Neural cell (in vitro differentiated cells): ENCODE measurements at regions not wholly inside any gene's neighbourhood (a gene's known extent, or its start where the extent isn't known, plus 50 kb on each side); places are given as distances from the start of the nearest gene placed in this dataset.

ENCODE experiments used
- H2AFZ ChIP-seq: fragments of 200-600, 300-800 bp; sonication (generic), shearing (Covaris generic); 2 replicates; pipeline ENCODE4 v1.6.0; 2014; ENCODE audit warnings: low read depth, mild to moderate bottlenecking, antibody characterized with exemption, low read length, moderate library complexity
- H3F3A ChIP-seq: fragments of 200-600 bp; shearing (Covaris generic); 2 replicates; pipeline ENCODE4 v1.6.1; 2016; ENCODE audit warnings: mild to moderate bottlenecking, moderate library complexity, mixed read lengths, antibody characterized with exemption, low read length; ENCODE audit not compliant: insufficient read depth, poor library complexity, severe bottlenecking
- H3K27ac ChIP-seq: fragments of 200-600, 300-800 bp; sonication (generic), shearing (Covaris generic); 2 replicates; pipeline ENCODE4 v1.5.1; 2014; ENCODE audit warnings: mild to moderate bottlenecking, low read length, moderate library complexity
- H3K27me3 ChIP-seq: fragments of 300-800, 200-600 bp; sonication (generic), shearing (Covaris generic); 2 replicates; pipeline ENCODE4 v1.6.0; 2014; ENCODE audit warnings: mild to moderate bottlenecking, low read depth, low read length, moderate library complexity; ENCODE audit not compliant: insufficient read depth
- H3K36me3 ChIP-seq: fragments of 300-800, 200-600 bp; sonication (generic), shearing (Covaris generic); 2 replicates; pipeline ENCODE4 v1.5.1; 2014; ENCODE audit warnings: mild to moderate bottlenecking, antibody characterized with exemption, low read length, moderate library complexity; ENCODE audit not compliant: insufficient read depth
- H3K4me2 ChIP-seq: fragments of 300-800, 200-600 bp; sonication (generic), shearing (Covaris generic); 2 replicates; pipeline ENCODE4 v1.6.0; 2014; ENCODE audit warnings: mild to moderate bottlenecking, low read length
- H3K4me3 ChIP-seq: fragments of 300-800, 200-600 bp; sonication (generic), shearing (Covaris generic); 2 replicates; pipeline ENCODE4 v1.5.1; 2014; ENCODE audit warnings: mild to moderate bottlenecking, low read length, moderate library complexity
- H3K79me2 ChIP-seq: fragments of 200-600 bp; shearing (Covaris generic); replicated peaks from 2 replicates; pipeline ENCODE4 v1.6.0; 2014; ENCODE audit warnings: mild to moderate bottlenecking, low read length, moderate library complexity; ENCODE audit not compliant: insufficient read depth
- H3K9ac ChIP-seq: fragments of 300-800, 200-600 bp; sonication (generic), shearing (Covaris generic); 2 replicates; pipeline ENCODE4 v1.6.1; 2016; ENCODE audit warnings: mild to moderate bottlenecking, low read length, mixed read lengths
- H3K9me2 ChIP-seq: fragments of 200-600 bp; shearing (Covaris generic); 2 replicates; pipeline ENCODE4 v1.6.1; 2016; ENCODE audit warnings: mild to moderate bottlenecking, low read length, mixed read lengths; ENCODE audit not compliant: insufficient read depth
- H3K9me3 ChIP-seq: fragments of 200-600, 300-800 bp; sonication (generic), shearing (Covaris generic); 2 replicates; pipeline ENCODE4 v1.6.1; 2016; ENCODE audit warnings: mild to moderate bottlenecking, mixed run types, low read length, moderate library complexity, mixed read lengths
- H4K20me1 ChIP-seq: fragments of 200-600 bp; shearing (Covaris generic); 2 replicates; pipeline ENCODE4 v1.6.1; 2016; ENCODE audit warnings: mild to moderate bottlenecking, mixed run types; ENCODE audit not compliant: insufficient read depth
- EP300 ChIP-seq: fragments of 450-650 bp; conservative IDR thresholded peaks from 2 replicates; pipeline ENCODE4 v1.6.1; 2014; ENCODE audit warnings: antibody characterized with exemption, mild to moderate bottlenecking, moderate library complexity; ENCODE audit not compliant: poor library complexity, severe bottlenecking
- EZH2 ChIP-seq: fragments of 200-600, 300-800 bp; shearing (Covaris generic), sonication (generic); IDR thresholded peaks from 2 replicates; pipeline ENCODE4 v1.6.1; 2014; ENCODE audit warnings: antibody characterized with exemption, low read length, borderline replicate concordance, mild to moderate bottlenecking; ENCODE audit not compliant: insufficient read depth, poor library complexity, severe bottlenecking
- MXI1 ChIP-seq: fragments of 450-650 bp; conservative IDR thresholded peaks from 2 replicates; pipeline ENCODE4 v1.6.1; 2014; ENCODE audit warnings: antibody characterized with exemption, mild to moderate bottlenecking; ENCODE audit not compliant: poor library complexity, severe bottlenecking
- POLR2AphosphoS5 ChIP-seq: IDR thresholded peaks from 2 replicates; pipeline ENCODE4 v1.6.1; 2012
- RAD21 ChIP-seq: fragments of 450-650 bp; conservative IDR thresholded peaks from 2 replicates; pipeline ENCODE4 v1.6.1; 2014; ENCODE audit warnings: antibody characterized with exemption, mild to moderate bottlenecking, moderate library complexity
- SMC3 ChIP-seq: fragments of 450-650 bp; conservative IDR thresholded peaks from 2 replicates; pipeline ENCODE4 v1.6.1; 2014; ENCODE audit warnings: antibody characterized with exemption, mild to moderate bottlenecking, moderate library complexity; ENCODE audit not compliant: poor library complexity
- TAF1 ChIP-seq: IDR thresholded peaks from 2 replicates; pipeline ENCODE4 v1.6.1; 2012; ENCODE audit warnings: low read depth
- TF ChIP-seq, protein P1 (sequence below): fragments of 450-650 bp; IDR thresholded peaks from 2 replicates; pipeline ENCODE4 v1.5.1; 2014; ENCODE audit warnings: antibody characterized with exemption, mild to moderate bottlenecking, moderate library complexity; ENCODE audit not compliant: poor library complexity, severe bottlenecking
- TF ChIP-seq, protein P2 (sequence below): IDR thresholded peaks from 2 replicates; pipeline ENCODE4 v1.6.1; 2012; ENCODE audit warnings: borderline replicate concordance

DNA sequence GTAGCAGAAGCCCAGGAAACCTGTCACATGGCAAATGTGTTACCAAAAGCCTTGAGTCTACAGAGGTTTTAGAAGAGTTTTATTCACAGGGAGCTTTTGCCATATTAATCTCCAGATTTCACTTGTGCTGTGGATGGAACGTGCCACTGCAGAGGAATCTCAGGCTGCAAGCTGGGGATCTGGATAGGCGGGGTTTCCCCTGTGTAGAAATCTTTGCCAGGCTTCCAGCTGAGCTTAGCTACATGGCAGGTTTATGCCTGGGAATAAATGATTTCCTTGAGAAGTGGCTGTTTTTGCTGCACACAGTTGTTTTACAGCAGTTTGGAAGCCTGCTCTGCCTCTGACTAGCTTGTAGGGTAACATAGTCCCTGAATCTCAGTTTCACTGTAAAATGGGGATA, 224.6 kb upstream of the PLPPR1 start:
- Histone ChIP-seq H3K9me3 (no peaks in the 10 kb centered on the region), H3K36me3 (no peaks in the 10 kb centered on the region), H3K27me3 (no peaks in the 10 kb centered on the region), H3K79me2 (no peaks in the 10 kb centered on the region), H3K4me2 (no peak overlapping the region), H3K9me2 (no peaks in the 10 kb centered on the region), H3F3A (no peaks in the 10 kb centered on the region), H3K27ac (peak overlapping the region; percentile 28), H4K20me1 (no peaks in the 10 kb centered on the region), H3K9ac (no peak overlapping the region), H3K4me3 (no peak overlapping the region), H2AFZ (no peak overlapping the region)
- TF ChIP-seq, protein P1, sequence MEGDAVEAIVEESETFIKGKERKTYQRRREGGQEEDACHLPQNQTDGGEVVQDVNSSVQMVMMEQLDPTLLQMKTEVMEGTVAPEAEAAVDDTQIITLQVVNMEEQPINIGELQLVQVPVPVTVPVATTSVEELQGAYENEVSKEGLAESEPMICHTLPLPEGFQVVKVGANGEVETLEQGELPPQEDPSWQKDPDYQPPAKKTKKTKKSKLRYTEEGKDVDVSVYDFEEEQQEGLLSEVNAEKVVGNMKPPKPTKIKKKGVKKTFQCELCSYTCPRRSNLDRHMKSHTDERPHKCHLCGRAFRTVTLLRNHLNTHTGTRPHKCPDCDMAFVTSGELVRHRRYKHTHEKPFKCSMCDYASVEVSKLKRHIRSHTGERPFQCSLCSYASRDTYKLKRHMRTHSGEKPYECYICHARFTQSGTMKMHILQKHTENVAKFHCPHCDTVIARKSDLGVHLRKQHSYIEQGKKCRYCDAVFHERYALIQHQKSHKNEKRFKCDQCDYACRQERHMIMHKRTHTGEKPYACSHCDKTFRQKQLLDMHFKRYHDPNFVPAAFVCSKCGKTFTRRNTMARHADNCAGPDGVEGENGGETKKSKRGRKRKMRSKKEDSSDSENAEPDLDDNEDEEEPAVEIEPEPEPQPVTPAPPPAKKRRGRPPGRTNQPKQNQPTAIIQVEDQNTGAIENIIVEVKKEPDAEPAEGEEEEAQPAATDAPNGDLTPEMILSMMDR = no peak

DNA sequence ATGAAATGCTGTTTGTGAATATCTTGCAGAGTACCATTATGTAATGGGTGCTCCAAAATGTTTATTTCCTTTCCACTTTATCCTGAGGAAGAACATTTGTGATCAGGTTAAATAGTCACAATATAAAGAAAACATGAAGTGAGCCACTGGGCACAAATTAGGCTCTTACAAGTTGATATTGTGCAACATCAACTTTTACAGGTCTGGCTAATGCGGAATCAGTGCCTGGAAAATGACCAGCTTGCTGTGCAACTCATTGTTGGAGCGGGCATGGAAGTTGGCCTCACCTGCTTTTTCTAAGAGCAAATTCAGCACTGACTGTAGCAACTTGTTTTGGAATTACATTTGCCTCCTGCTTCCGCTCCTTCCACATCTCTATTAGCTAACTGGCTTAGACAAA, 216.9 kb upstream of the PLPPR1 start:
- Histone ChIP-seq H3K27ac (no peak overlapping the region), H3K79me2 (no peaks in the 10 kb centered on the region)
- TF ChIP-seq, protein P2, sequence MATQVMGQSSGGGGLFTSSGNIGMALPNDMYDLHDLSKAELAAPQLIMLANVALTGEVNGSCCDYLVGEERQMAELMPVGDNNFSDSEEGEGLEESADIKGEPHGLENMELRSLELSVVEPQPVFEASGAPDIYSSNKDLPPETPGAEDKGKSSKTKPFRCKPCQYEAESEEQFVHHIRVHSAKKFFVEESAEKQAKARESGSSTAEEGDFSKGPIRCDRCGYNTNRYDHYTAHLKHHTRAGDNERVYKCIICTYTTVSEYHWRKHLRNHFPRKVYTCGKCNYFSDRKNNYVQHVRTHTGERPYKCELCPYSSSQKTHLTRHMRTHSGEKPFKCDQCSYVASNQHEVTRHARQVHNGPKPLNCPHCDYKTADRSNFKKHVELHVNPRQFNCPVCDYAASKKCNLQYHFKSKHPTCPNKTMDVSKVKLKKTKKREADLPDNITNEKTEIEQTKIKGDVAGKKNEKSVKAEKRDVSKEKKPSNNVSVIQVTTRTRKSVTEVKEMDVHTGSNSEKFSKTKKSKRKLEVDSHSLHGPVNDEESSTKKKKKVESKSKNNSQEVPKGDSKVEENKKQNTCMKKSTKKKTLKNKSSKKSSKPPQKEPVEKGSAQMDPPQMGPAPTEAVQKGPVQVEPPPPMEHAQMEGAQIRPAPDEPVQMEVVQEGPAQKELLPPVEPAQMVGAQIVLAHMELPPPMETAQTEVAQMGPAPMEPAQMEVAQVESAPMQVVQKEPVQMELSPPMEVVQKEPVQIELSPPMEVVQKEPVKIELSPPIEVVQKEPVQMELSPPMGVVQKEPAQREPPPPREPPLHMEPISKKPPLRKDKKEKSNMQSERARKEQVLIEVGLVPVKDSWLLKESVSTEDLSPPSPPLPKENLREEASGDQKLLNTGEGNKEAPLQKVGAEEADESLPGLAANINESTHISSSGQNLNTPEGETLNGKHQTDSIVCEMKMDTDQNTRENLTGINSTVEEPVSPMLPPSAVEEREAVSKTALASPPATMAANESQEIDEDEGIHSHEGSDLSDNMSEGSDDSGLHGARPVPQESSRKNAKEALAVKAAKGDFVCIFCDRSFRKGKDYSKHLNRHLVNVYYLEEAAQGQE = no peak
- TF ChIP-seq POLR2AphosphoS5 (no peak), EZH2 (no peak), EP300 (no peak), MXI1 (no peak), TAF1 (no peak), SMC3 (no peak), RAD21 (no peak)
- TF ChIP-seq, protein P1 = no peak

More for the DNA sequence above, 216.9 kb upstream of the PLPPR1 start:
- no peak overlapping the region for H3K9ac ChIP-seq
- H3K4me2 ChIP-seq = no peak overlapping the region
- no peaks in the 10 kb centered on the region for H3F3A ChIP-seq
- H4K20me1 ChIP-seq = no peaks in the 10 kb centered on the region
- no peaks in the 10 kb centered on the region for H3K9me2 ChIP-seq
- H3K27me3 ChIP-seq = no peaks in the 10 kb centered on the region
- no peaks in the 10 kb centered on the region for H3K36me3 ChIP-seq
- H3K9me3 ChIP-seq = no peaks in the 10 kb centered on the region
- H2AFZ ChIP-seq = no peak overlapping the region
- no peak overlapping the region for H3K4me3 ChIP-seq
